ENCODE measurements at regions not wholly inside any gene's neighbourhood (a gene's known extent, or its start where the extent isn't known, plus 50 kb on each side); places are given as distances from the start of the nearest gene placed in this dataset.

- H3K4me3 ChIP-seq (ENCODE audit: low read depth, poor library complexity, severe bottlenecking), result no peak overlapping the region
- TF ChIP-seq POLR2A (IDR thresholded peaks at IDR 0.05) (no peak), CTCF (IDR thresholded peaks at IDR 0.05) (no peak)
- intact Hi-C loops (cut with DNase I; ENCODE audit: low total_unique reads), result no loop called here
- WGBS, 2 donors, result 64 to 75% methylated on average over 6 of the region's 6 CpGs
- DNase-seq (ENCODE audit: low spot score in 2 of 2), result no peak
These were observed 282.7 kb downstream of the NPHP4 start for GRCh38 chr1:5709461-5709975.

- no peak for TF ChIP-seq CTCF (IDR thresholded peaks at IDR 0.05)
- no peak for TF ChIP-seq POLR2A (IDR thresholded peaks at IDR 0.05)
- H3K4me3 ChIP-seq (ENCODE audit: low read depth, poor library complexity, severe bottlenecking), result no peak overlapping the region
- no peak for DNase-seq (ENCODE audit: low spot score in 2 of 2)
- intact Hi-C loops (cut with DNase I; ENCODE audit: low total_unique reads), result no loop called here
- WGBS, 2 donors, result 85 to 87% methylated on average over 27 of the region's 27 CpGs
These were observed 283.6 kb downstream of the NPHP4 start for GRCh38 chr1:5708346-5709245.

- no peak overlapping the region for H3K4me3 ChIP-seq (ENCODE audit: low read depth, poor library complexity, severe bottlenecking)
- WGBS, 2 donors, result 73 to 74% methylated on average over 12 of the region's 12 CpGs
- intact Hi-C loops (cut with DNase I; ENCODE audit: low total_unique reads), result no loop called here
- no peak for DNase-seq (ENCODE audit: low spot score in 2 of 2)
- TF ChIP-seq POLR2A (IDR thresholded peaks at IDR 0.05) (no peak), CTCF (IDR thresholded peaks at IDR 0.05) (no peak)
These were observed 284.5 kb downstream of the NPHP4 start for GRCh38 chr1:5707566-5708345.

GRCh38 chr1:5706239-5706638, 286.0 kb downstream of the NPHP4 start:
- DNase-seq (ENCODE audit: low spot score in 2 of 2), result no peak
- WGBS, 2 donors, result 92% methylated on average over 5 of the region's 5 CpGs
- TF ChIP-seq CTCF (IDR thresholded peaks at IDR 0.05), result no peak
- TF ChIP-seq POLR2A (IDR thresholded peaks at IDR 0.05), result no peak
- no peak overlapping the region for H3K4me3 ChIP-seq (ENCODE audit: low read depth, poor library complexity, severe bottlenecking)
- intact Hi-C loops (cut with DNase I; ENCODE audit: low total_unique reads), result no loop called here

GRCh38 chr1:5705751-5706150, 286.5 kb downstream of the NPHP4 start:
- intact Hi-C loops (cut with DNase I; ENCODE audit: low total_unique reads), result no loop called here
- no peak for TF ChIP-seq POLR2A (IDR thresholded peaks at IDR 0.05)
- TF ChIP-seq CTCF (IDR thresholded peaks at IDR 0.05), result no peak
- DNase-seq (ENCODE audit: low spot score in 2 of 2), result no peak
- no peak overlapping the region for H3K4me3 ChIP-seq (ENCODE audit: low read depth, poor library complexity, severe bottlenecking)
- 82% methylated on average over 10 of the region's 10 CpGs for WGBS, 2 donors

Measured in lower leg skin (tissue), 4 donors.